ENCODE measurements at regions not wholly inside any gene's neighbourhood (a gene's known extent, or its start where the extent isn't known, plus 50 kb on each side); places are given as distances from the start of the nearest gene placed in this dataset.

GRCh38 chr12:107631715-107632114 lies 53.9 kb upstream of the PWP1 start:
- CTCF ChIA-PET = no interaction called here
- TF ChIP-seq EZH2 (IDR thresholded peaks at IDR 0.05; ENCODE audit: borderline replicate concordance, low read depth, low read length, poor library complexity, severe bottlenecking) (no peak), CTCF (conservative IDR thresholded peaks at IDR 0.05; ENCODE audit: low read depth, low read length) (no peak)
- Histone ChIP-seq H3K9me3 (ENCODE audit: low read depth, low read length, poor library complexity, severe bottlenecking) (no peaks in the 10 kb centered on the region), H3K4me3 (ENCODE audit: low read depth, low read length, poor library complexity, severe bottlenecking) (no peak overlapping the region), H3K36me3 (ENCODE audit: insufficient read depth, low read length, poor library complexity, severe bottlenecking) (no peaks in the 10 kb centered on the region), H3K27me3 (replicated peaks; ENCODE audit: insufficient read depth, low read depth, low read length, poor library complexity) (no peaks in the 10 kb centered on the region), H3K4me1 (ENCODE audit: insufficient read depth, low read length, poor library complexity, severe bottlenecking) (no peaks in the 10 kb centered on the region), H3K27ac (ENCODE audit: low read depth, low read length, poor library complexity, severe bottlenecking) (no peak overlapping the region)
- BruUV-seq (replicated peaks) = no TSS peak
- no peak for DNase-seq (ENCODE audit: low spot score)
- intact Hi-C loops (cut with micrococcal nuclease; ENCODE audit: unreplicated experiment) = no loop called here
- POLR2A ChIA-PET (ENCODE audit: low non-redundant PET) = no interaction called here

GRCh38 chr12:107632246-107632645 lies 53.4 kb upstream of the PWP1 start:
- Histone ChIP-seq H3K36me3 (ENCODE audit: insufficient read depth, low read length, poor library complexity, severe bottlenecking) (no peaks in the 10 kb centered on the region), H3K4me1 (ENCODE audit: insufficient read depth, low read length, poor library complexity, severe bottlenecking) (no peaks in the 10 kb centered on the region), H3K9me3 (ENCODE audit: low read depth, low read length, poor library complexity, severe bottlenecking) (no peaks in the 10 kb centered on the region), H3K4me3 (ENCODE audit: low read depth, low read length, poor library complexity, severe bottlenecking) (no peak overlapping the region), H3K27ac (ENCODE audit: low read depth, low read length, poor library complexity, severe bottlenecking) (no peak overlapping the region), H3K27me3 (replicated peaks; ENCODE audit: insufficient read depth, low read depth, low read length, poor library complexity) (no peaks in the 10 kb centered on the region)
- no TSS peak for BruUV-seq (replicated peaks)
- TF ChIP-seq EZH2 (IDR thresholded peaks at IDR 0.05; ENCODE audit: borderline replicate concordance, low read depth, low read length, poor library complexity, severe bottlenecking) (no peak), CTCF (conservative IDR thresholded peaks at IDR 0.05; ENCODE audit: low read depth, low read length) (no peak)
- no peak for DNase-seq (ENCODE audit: low spot score)
- CTCF ChIA-PET = no interaction called here
- intact Hi-C loops (cut with micrococcal nuclease; ENCODE audit: unreplicated experiment) = no loop called here
- POLR2A ChIA-PET (ENCODE audit: low non-redundant PET) = no interaction called here

- POLR2A ChIA-PET (ENCODE audit: low non-redundant PET) = interaction anchor here (0.6 kb wide), 1 partner anchor 57 kb away, joined by 5 read pairs; no protein-coding TSS in a partner anchor
- CTCF ChIA-PET = interaction anchor here (0.6 kb wide), 1 partner anchor 41 kb away, joined by 6 read pairs; no protein-coding TSS in a partner anchor
- no TSS peak for BruUV-seq (replicated peaks)
- no peaks in the 10 kb centered on the region for H3K9me3 ChIP-seq (ENCODE audit: low read depth, low read length, poor library complexity, severe bottlenecking)
- H3K36me3 ChIP-seq (ENCODE audit: insufficient read depth, low read length, poor library complexity, severe bottlenecking) = no peaks in the 10 kb centered on the region
- DNase-seq (ENCODE audit: low spot score) = no peak
- intact Hi-C loops (cut with micrococcal nuclease; ENCODE audit: unreplicated experiment) = no loop called here
- no peak overlapping the region for H3K4me3 ChIP-seq (ENCODE audit: low read depth, low read length, poor library complexity, severe bottlenecking)
- H3K27ac ChIP-seq (ENCODE audit: low read depth, low read length, poor library complexity, severe bottlenecking) = no peak overlapping the region
- H3K27me3 ChIP-seq (replicated peaks; ENCODE audit: insufficient read depth, low read depth, low read length, poor library complexity) = no peaks in the 10 kb centered on the region
- no peaks in the 10 kb centered on the region for H3K4me1 ChIP-seq (ENCODE audit: insufficient read depth, low read length, poor library complexity, severe bottlenecking)
- TF ChIP-seq EZH2 (IDR thresholded peaks at IDR 0.05; ENCODE audit: borderline replicate concordance, low read depth, low read length, poor library complexity, severe bottlenecking) (no peak), CTCF (conservative IDR thresholded peaks at IDR 0.05; ENCODE audit: low read depth, low read length) (no peak)
These were observed 51.1 kb upstream of the PWP1 start for GRCh38 chr12:107634530-107634929.
